ENCODE measurements at regions not wholly inside any gene's neighbourhood (a gene's known extent, or its start where the extent isn't known, plus 50 kb on each side); places are given as distances from the start of the nearest gene placed in this dataset.

GRCh38 chr5:93117751-93118531 lies 463.1 kb downstream of the NR2F1-AS1 start:
- H3K4me3 ChIP-seq (ENCODE audit: low read depth, low read length) = no peak overlapping the region
- no peak for TF ChIP-seq CTCF (IDR thresholded peaks at IDR 0.05; ENCODE audit: low read depth, low read length)

GRCh38 chr5:93107805-93108520 lies 473.1 kb downstream of the NR2F1-AS1 start:
- H3K4me3 ChIP-seq (ENCODE audit: low read depth, low read length) = no peak overlapping the region
- TF ChIP-seq CTCF (IDR thresholded peaks at IDR 0.05; ENCODE audit: low read depth, low read length) = no peak

GRCh38 chr5:93107141-93107540 lies 473.9 kb downstream of the NR2F1-AS1 start:
- TF ChIP-seq CTCF (IDR thresholded peaks at IDR 0.05; ENCODE audit: low read depth, low read length) = no peak
- H3K4me3 ChIP-seq (ENCODE audit: low read depth, low read length) = no peak overlapping the region

- no peak overlapping the region for H3K4me3 ChIP-seq (ENCODE audit: low read depth, low read length)
- TF ChIP-seq CTCF (IDR thresholded peaks at IDR 0.05; ENCODE audit: low read depth, low read length) = no peak
These were observed 479.4 kb downstream of the NR2F1-AS1 start for GRCh38 chr5:93101661-93102060.

GRCh38 chr5:93100976-93101375 lies 480.0 kb downstream of the NR2F1-AS1 start:
- H3K4me3 ChIP-seq (ENCODE audit: low read depth, low read length) = no peak overlapping the region
- no peak for TF ChIP-seq CTCF (IDR thresholded peaks at IDR 0.05; ENCODE audit: low read depth, low read length)

GRCh38 chr5:93100428-93100827 lies 480.6 kb downstream of the NR2F1-AS1 start:
- H3K4me3 ChIP-seq (ENCODE audit: low read depth, low read length) = no peak overlapping the region
- no peak for TF ChIP-seq CTCF (IDR thresholded peaks at IDR 0.05; ENCODE audit: low read depth, low read length)

- TF ChIP-seq CTCF (IDR thresholded peaks at IDR 0.05; ENCODE audit: low read depth, low read length) = no peak
- H3K4me3 ChIP-seq (ENCODE audit: low read depth, low read length) = no peak overlapping the region
These were observed 481.1 kb downstream of the NR2F1-AS1 start for GRCh38 chr5:93099902-93100347.

Measured in WI38 (cell line).